ENCODE measurements at regions not wholly inside any gene's neighbourhood (a gene's known extent, or its start where the extent isn't known, plus 50 kb on each side); places are given as distances from the start of the nearest gene placed in this dataset.

- TF ChIP-seq CTCF (IDR thresholded peaks at IDR 0.05) (no peak), POLR2A (IDR thresholded peaks at IDR 0.05) (no peak)
These were observed 921.3 kb downstream of the NLGN4X start for GRCh38 chrX:5307416-5307815.

Measured in uterus (tissue), 2 donors.